HG03575 (cell line): ENCODE measurements at regions not wholly inside any gene's neighbourhood (a gene's known extent, or its start where the extent isn't known, plus 50 kb on each side); places are given as distances from the start of the nearest gene placed in this dataset.

Experiments used
- ATAC-seq: cut with Tn5 transposase; IDR thresholded peaks from one replicate; pipeline ENCODE4 v1.9.1; 2021; ENCODE audit not compliant: unreplicated experiment, insufficient number of reproducible peaks, low FRiP score; ENCODE audit errors: extremely low read depth

DNA sequence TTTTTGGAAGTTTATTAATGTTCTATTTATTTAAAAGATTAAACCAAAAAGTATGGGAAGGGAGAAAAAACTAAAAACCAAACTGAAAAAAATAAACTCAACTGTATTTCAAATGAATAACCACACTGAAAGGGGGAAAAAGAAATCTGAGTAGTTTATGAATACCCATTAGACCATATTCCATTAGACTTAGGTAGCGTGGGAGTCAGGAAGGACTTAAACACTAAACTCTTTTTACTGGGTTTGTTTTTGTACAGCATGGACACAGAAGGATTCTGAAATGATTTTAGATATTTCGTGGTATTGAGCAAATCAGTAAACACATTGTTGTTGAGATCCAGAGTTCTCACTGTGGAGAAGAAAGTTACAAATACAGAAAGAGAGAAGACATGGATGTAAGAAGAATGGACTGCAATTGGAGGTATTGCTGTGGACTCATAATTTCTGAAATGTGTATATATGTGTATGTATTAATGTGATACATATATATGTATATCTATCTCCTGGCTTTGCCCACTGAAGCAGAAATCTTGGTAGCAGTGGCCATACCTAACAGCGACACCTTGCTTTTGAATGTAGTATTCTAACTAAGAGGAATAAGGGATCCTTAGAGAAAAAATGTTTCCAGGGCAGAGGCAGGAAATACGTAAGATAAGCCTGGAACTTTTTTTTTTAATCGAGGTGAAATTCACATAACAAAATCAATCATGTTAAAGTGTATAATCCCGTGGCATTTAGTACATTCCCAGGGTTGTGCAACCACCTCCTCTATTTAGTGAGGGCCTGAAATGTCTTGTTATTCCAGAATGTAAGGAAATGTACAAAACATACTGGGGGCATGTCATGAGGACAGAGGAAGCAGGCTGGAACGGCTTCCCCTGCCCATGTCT is 228.8 kb downstream of the SMARCA2 start:
- no peak for ATAC-seq

DNA sequence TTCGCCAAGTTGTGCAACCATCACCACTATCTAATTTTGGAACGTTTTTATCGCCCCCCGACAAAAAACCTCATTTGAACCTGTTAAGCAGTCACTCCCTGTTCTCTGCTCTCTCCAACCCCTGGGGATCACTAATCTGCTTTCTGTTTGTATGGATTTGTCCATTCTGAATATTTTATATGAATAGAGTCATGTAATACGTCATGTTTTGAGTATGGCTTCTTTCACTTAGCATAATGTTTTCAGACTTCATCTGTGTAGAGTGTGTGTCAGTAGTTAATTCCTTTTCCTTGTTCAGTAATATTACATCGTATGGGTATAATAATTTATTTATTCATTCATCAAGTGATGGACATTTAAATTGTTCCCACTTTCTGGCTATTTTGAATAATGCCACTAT is 232.2 kb downstream of the SMARCA2 start:
- no peak for ATAC-seq

- no peak for ATAC-seq
Observed at GRCh38 chr9:2248768-2249265, 233.7 kb downstream of the SMARCA2 start.

GRCh38 chr9:2253636-2254580 is 238.8 kb downstream of the SMARCA2 start:
- no peak for ATAC-seq

GRCh38 chr9:2255128-2255527 is 240.0 kb downstream of the SMARCA2 start:
- ATAC-seq = no peak

- no peak for ATAC-seq
Observed at GRCh38 chr9:2257248-2257929, 242.2 kb downstream of the SMARCA2 start.

DNA sequence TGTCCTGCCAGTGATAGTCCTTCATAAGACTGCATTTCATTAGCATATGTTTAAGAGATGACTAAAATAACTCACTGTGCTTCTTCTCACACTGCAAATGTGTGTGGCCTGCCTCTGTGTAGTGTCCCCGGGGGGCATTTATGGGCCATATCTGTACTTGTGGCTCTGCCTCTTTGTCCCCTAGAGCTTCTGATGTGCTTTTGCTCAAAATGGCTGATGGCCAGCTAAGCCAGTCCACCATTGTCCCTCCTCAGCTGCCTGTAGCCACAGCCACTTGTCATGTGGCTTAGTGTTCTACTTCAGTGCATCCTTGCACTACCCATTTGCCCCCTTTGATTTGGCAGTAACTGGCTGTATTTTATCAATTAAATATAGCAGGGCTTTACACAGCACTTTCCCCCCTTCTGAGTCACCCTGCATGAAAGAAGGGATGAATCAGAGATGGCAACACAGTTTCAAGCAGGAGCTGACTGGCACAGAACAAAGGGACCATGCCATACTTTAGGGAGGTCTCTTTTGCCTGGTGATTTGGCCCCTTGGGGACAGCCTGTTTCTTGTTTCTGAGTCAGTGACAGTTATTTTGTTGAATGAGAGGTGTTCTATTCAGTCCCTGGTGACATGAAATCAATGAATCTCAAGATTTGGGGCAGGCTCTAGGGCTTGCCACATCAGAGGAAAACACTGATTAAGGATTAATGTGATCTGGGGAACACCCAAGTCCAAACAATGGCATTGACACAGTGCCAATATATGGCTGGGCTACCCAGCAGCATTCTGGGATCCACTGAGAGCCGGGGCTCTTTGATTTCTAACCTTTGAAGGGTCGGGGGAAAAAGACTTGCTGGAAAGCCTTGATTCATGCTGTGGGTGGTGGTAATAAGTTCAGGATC is 245.5 kb downstream of the SMARCA2 start:
- no peak for ATAC-seq

- ATAC-seq = no peak
Observed at GRCh38 chr9:2261421-2262103, 246.4 kb downstream of the SMARCA2 start.

DNA sequence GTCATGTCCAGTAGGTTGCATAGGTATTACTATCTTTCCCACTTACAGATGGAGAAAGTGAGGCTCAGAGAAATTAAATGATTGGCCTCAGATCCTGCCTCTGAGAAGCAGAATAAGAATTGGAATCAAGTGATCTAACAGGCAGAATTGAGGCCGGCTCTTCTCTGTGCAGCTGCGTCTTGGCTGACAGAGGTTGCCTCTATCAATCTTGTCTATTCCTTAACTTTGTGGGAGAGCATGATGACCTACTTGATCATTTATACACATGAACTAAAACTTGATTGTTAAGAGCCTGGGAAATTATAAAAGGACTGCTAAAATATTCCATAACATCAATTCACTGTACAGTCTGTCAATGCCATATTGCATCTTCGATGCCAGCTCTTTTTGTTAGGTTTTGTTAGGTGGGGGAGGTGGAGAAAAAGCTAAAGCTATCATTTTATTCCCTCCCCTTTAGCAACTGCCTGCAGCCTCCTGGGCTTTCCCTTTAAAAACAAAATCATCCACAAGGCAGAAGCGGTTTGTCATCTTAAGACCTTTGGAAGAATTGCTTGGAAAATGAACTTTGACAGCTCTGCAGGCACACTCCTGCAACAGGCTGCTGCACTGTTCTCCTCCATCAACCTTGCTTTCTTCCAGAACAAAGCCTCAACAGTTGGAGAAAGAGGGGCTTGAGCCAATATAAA is 247.4 kb downstream of the SMARCA2 start:
- ATAC-seq = no peak

DNA sequence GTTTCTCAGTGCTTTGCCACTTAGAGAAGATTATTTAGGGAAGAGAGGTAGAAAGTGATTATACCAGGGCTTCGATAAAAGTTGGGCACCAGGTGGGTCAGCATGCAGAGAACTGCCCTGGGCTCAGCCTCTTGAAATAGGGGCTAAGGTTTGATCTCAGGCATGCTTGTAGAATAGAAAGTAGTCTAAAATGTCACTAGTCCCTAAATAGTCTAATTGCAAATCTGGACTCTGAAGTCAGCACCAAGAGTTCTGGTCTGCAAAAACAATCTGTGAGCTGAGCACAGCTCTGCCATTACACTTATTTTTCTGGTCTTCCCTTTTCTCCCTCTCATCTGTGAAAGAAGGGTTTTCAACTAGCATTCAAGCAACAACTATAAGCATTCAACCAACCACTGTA is 248.0 kb downstream of the SMARCA2 start:
- ATAC-seq = no peak

GRCh38 chr9:2263665-2264064 is 248.5 kb downstream of the SMARCA2 start:
- ATAC-seq = no peak

DNA sequence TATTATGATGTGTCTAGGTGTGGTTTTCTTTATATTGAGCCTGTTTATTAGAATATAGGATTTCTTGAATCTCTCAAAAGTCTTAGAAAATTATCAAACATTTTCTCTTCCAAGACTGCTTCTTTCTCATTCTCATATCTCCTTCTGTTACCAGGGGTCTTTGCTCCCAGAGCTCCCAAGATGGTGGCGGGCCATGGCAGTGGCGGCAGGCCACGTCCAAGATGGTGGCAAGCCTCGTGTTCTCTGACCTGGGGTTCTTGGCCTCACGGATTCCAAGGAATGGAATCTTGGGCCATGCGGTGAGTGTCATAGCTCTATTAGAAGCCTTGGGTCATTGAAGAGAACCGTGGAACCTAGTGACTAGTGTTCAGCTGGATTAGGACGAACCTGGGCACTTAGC is 248.9 kb downstream of the SMARCA2 start:
- no peak for ATAC-seq

DNA sequence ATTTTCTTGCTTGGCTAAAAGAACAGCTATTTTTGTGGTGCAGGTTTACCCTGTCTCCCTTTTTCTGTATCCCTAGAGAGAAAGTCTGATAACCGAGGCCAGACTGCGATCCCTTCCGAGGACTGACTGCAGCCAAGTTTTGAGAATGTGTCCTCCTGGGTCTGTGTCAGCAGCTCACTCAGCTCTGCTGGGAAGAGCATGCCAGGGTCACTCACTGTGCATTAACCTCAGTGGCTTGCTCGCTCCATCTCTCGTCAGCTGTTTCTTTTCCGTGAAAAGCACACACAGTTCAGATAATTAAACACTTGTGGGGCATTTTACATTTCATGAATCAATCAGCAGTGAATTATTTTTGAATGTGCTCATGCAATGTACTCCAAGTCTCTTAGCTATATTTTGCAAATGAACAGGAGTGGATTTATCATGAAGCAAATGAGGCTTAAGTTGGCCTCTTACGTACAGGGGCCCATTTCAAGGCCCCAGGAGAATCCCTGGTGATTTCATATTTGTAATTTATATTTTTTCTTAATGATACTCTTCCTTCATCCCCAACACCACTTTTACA is 252.1 kb downstream of the SMARCA2 start:
- no peak for ATAC-seq

DNA sequence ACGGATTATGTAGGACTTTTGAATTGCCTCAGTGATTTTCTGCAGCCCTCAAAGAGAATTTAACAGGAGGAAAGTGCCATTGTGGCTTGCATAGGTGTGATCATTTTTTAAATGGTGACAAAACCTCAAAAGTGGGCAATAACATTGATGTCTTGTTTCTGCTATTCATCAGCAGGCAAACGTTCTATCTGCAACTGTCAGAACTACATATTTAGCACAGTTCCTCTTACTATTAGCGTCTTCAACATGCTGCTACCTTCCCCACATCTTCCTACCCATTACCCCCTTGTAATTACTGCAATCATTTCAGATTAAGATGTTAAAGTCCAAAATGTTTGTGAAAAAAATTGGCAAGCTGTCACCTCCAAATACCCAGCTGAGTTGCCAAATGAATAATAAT is 254.6 kb downstream of the SMARCA2 start:
- no peak for ATAC-seq

GRCh38 chr9:2270565-2270964 is 255.4 kb downstream of the SMARCA2 start:
- ATAC-seq = no peak

DNA sequence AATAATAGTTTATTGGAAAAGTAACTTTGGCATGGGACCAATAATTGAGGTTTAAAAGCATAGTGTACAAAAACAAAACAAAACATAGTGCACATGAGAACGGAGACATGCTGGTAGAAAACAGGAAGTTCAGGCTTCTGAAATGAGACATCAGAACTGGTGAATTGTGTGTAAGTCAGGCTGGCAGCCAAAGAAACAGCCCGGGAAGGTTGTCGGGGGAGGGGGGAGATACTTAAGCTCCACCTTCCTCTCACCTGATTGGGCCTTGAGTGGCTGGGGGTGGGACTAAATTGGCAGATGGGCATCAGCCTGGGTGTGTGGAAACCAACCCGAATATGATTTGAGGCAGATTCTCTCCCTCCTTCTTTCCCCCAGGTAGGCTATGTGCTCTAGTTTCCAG is 256.3 kb downstream of the SMARCA2 start:
- no peak for ATAC-seq

GRCh38 chr9:2274762-2275161 is 259.6 kb downstream of the SMARCA2 start:
- no peak for ATAC-seq
